Mesendoderm (in vitro differentiated cells): ENCODE measurements at regions not wholly inside any gene's neighbourhood (a gene's known extent, or its start where the extent isn't known, plus 50 kb on each side); places are given as distances from the start of the nearest gene placed in this dataset.

Experiments
- DNase-seq: peaks from one replicate; pipeline ENCODE4 v3.0.0; 2013
- H2AK5ac ChIP-seq: 2 replicates; pipeline ENCODE4 v1.6.1; 2013; ENCODE audit warnings: low read length, inconsistent platforms
- H2BK120ac ChIP-seq: 2 replicates; pipeline ENCODE4 v1.6.1; 2013; ENCODE audit warnings: low read depth, mild to moderate bottlenecking, low read length, moderate library complexity, mixed read lengths
- H2BK15ac ChIP-seq: replicated peaks from 2 replicates; pipeline ENCODE4 v1.6.1; 2013; ENCODE audit warnings: low read depth, mild to moderate bottlenecking, moderate library complexity
- H2BK5ac ChIP-seq: 2 replicates; pipeline ENCODE4 v1.6.1; 2013; ENCODE audit warnings: low read length, inconsistent platforms
- H3K18ac ChIP-seq: 2 replicates; pipeline ENCODE4 v1.6.1; 2013; ENCODE audit warnings: mild to moderate bottlenecking, low read length, mixed read lengths
- H3K23ac ChIP-seq: one replicate; pipeline ENCODE4 v1.6.1; 2013; ENCODE audit warnings: low read length
- H3K27ac ChIP-seq: 2 replicates; pipeline ENCODE4 v1.5.1; 2013; ENCODE audit warnings: low read depth, mild to moderate bottlenecking, inconsistent platforms, low read length, moderate library complexity
- H3K27me3 ChIP-seq: 2 replicates; pipeline ENCODE4 v1.6.1; 2013; ENCODE audit warnings: low read length, control low read depth, mild to moderate bottlenecking, inconsistent platforms; ENCODE audit not compliant: insufficient read depth, poor library complexity
- H3K36me3 ChIP-seq: 2 replicates; pipeline ENCODE4 v1.6.1; 2013; ENCODE audit warnings: low read length, inconsistent platforms; ENCODE audit not compliant: control insufficient read depth, insufficient read depth
- H3K4ac ChIP-seq: one replicate; pipeline ENCODE4 v1.6.1; 2013; ENCODE audit warnings: low read depth, mild to moderate bottlenecking, low read length, moderate library complexity
- H3K4me1 ChIP-seq: 2 replicates; pipeline ENCODE4 v1.6.1; 2013; ENCODE audit warnings: low read depth, low read length, inconsistent platforms; ENCODE audit not compliant: control insufficient read depth
- H3K4me2 ChIP-seq: 2 replicates; pipeline ENCODE4 v1.6.1; 2013; ENCODE audit warnings: low read length
- H3K4me3 ChIP-seq: 2 replicates; pipeline ENCODE4 v1.5.1; 2013; ENCODE audit warnings: mild to moderate bottlenecking, low read length
- H3K56ac ChIP-seq: one replicate; pipeline ENCODE4 v1.6.1; 2013; ENCODE audit warnings: low read length
- H3K79me1 ChIP-seq: 2 replicates; pipeline ENCODE4 v1.6.1; 2013; ENCODE audit warnings: low read length, inconsistent platforms
- H3K79me2 ChIP-seq: 2 replicates; pipeline ENCODE4 v1.6.1; 2013; ENCODE audit warnings: mild to moderate bottlenecking, low read length; ENCODE audit not compliant: control insufficient read depth, insufficient read depth
- H3K9ac ChIP-seq: 2 replicates; pipeline ENCODE4 v1.6.1; 2013; ENCODE audit warnings: low read length, inconsistent platforms
- H4K5ac ChIP-seq: one replicate; pipeline ENCODE4 v1.6.1; 2013; ENCODE audit warnings: low read length
- H4K8ac ChIP-seq: one replicate; pipeline ENCODE4 v1.6.1; 2013; ENCODE audit warnings: low read depth, mild to moderate bottlenecking, control low read depth, low read length, moderate library complexity
- WGBS: extraction: QIAGEN DNeasy Blood & Tissue Kit; methylation state at CpG from one replicate; pipeline ENCODE4 v1.1.7; 2013; ENCODE audit warnings: low lambda C conversion rate, missing lambda C conversion rate; ENCODE audit not compliant: insufficient coverage; ENCODE audit errors: extremely low coverage; 5-methylcytosine and 5-hydroxymethylcytosine counted together

DNA sequence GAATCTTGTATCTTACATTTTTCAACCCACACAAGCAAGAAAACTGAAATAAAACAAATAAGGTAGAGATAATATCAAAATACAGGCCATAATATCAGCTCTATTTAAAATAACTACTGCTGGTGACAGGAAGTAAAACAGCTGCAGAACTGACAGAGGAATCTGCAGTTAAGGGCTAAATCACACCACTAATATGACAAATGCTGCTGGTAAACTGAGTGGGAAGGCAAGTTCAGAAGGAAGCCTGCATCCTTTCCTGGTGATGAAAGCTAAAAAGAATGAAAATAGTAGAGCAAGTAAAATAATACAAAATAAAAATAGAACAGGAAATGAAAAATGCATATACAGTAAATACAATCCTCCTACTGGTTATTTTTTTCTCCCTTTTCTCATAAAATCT, 1293.7 kb upstream of the C9orf72 start:
- Histone ChIP-seq H2BK120ac (no peak overlapping the region), H3K4ac (no peak overlapping the region), H3K4me3 (no peak overlapping the region), H4K5ac (peak overlapping the region; percentile 15), H2AK5ac (no peak overlapping the region), H3K79me1 (no peaks in the 10 kb centered on the region), H3K4me2 (no peak overlapping the region), H3K27ac (no peak overlapping the region), H3K18ac (no peak overlapping the region), H3K56ac (no peak overlapping the region), H3K9ac (no peak overlapping the region), H2BK15ac (no peak overlapping the region), H3K79me2 (no peaks in the 10 kb centered on the region), H3K27me3 (no peaks in the 10 kb centered on the region), H3K36me3 (no peaks in the 10 kb centered on the region), H2BK5ac (no peak overlapping the region), H3K23ac (no peak overlapping the region), H4K8ac (no peak overlapping the region), H3K4me1 (no peaks in the 10 kb centered on the region)
- no peak for DNase-seq

DNA sequence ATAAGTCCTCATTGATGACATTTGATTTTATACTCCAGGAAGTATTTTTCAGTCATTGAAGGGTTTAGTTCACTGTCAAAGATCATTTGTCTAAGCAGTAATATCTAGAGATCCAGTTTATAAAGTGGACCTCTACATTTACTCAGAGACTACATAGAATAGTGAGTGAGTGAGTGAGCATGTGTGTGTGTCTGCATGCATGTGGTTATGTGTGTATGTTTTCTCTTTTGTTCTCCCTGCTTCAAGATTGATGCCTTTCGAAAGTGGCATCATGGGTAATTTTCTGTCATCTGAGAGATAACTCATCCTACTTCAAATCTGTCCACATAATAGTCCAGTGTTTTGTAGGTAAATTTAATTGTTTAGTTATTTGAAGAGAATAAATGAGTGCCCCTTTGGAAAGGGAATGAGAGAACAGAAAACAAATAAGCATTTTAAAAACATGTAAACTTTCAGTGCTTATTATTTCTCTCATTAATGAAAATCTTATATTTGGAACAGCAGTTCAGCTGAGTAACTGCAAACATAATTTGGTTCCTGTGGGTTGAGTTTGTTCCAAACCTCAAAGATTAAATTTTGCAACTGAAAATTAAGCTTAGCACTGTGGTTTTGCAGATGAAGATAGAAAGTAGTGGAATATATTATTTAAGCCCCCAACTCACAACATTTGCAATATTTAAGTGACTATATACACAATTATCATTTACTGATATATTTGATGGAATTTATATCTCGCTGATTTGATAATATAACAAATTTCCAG, 1295.1 kb upstream of the C9orf72 start:
- no peak for DNase-seq
- no peak overlapping the region for H3K23ac ChIP-seq
- H3K4me1 ChIP-seq: no peaks in the 10 kb centered on the region
- H2BK120ac ChIP-seq: no peak overlapping the region
- H3K18ac ChIP-seq: no peak overlapping the region
- H3K27ac ChIP-seq: no peak overlapping the region
- no peak overlapping the region for H4K5ac ChIP-seq
- H3K9ac ChIP-seq: no peak overlapping the region
- H2BK15ac ChIP-seq: no peak overlapping the region
- WGBS: no CpG with 5 or more reads among the region's 2 CpGs
- H3K4me2 ChIP-seq: no peak overlapping the region
- no peaks in the 10 kb centered on the region for H3K79me2 ChIP-seq
- H4K8ac ChIP-seq: no peak overlapping the region
- H2AK5ac ChIP-seq: no peak overlapping the region
- no peaks in the 10 kb centered on the region for H3K79me1 ChIP-seq
- no peak overlapping the region for H2BK5ac ChIP-seq
- H3K4me3 ChIP-seq: no peak overlapping the region
- H3K36me3 ChIP-seq: no peaks in the 10 kb centered on the region
- no peak overlapping the region for H3K56ac ChIP-seq
- H3K4ac ChIP-seq: no peak overlapping the region
- H3K27me3 ChIP-seq: no peaks in the 10 kb centered on the region

DNA sequence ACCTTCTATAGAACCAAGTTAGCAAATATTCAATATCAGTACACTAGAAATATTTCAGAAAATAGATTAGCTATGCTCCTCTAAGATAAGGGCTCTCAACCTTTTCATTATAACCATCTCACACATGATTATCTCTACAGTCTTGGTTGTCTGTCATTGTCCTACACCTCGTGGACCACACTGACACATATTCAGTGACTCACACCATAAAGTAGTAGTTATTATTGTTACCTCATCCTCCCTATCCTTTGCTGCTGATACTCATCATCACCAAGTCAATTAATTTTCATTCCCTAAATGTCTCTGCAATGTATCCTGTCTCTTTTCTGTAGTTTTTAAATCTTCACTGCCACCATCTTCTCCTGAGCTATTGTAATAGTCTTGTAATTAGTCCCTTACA, 1309.2 kb upstream of the C9orf72 start:
- H3K27me3 ChIP-seq: no peaks in the 10 kb centered on the region
- H3K4ac ChIP-seq: no peak overlapping the region
- H3K79me2 ChIP-seq: no peaks in the 10 kb centered on the region
- no peak overlapping the region for H2AK5ac ChIP-seq
- no peak overlapping the region for H4K5ac ChIP-seq
- H3K9ac ChIP-seq: no peak overlapping the region
- H3K4me3 ChIP-seq: no peak overlapping the region
- H3K56ac ChIP-seq: no peak overlapping the region
- no peak overlapping the region for H2BK120ac ChIP-seq
- DNase-seq: no peak
- no peaks in the 10 kb centered on the region for H3K36me3 ChIP-seq
- no peaks in the 10 kb centered on the region for H3K4me1 ChIP-seq
- H3K4me2 ChIP-seq: no peak overlapping the region
- H3K27ac ChIP-seq: no peak overlapping the region
- no peak overlapping the region for H2BK15ac ChIP-seq
- H4K8ac ChIP-seq: no peak overlapping the region
- H3K23ac ChIP-seq: no peak overlapping the region
- H2BK5ac ChIP-seq: no peak overlapping the region
- WGBS: no CpG with 5 or more reads among the region's 1 CpG
- H3K79me1 ChIP-seq: no peaks in the 10 kb centered on the region
- H3K18ac ChIP-seq: no peak overlapping the region

DNA sequence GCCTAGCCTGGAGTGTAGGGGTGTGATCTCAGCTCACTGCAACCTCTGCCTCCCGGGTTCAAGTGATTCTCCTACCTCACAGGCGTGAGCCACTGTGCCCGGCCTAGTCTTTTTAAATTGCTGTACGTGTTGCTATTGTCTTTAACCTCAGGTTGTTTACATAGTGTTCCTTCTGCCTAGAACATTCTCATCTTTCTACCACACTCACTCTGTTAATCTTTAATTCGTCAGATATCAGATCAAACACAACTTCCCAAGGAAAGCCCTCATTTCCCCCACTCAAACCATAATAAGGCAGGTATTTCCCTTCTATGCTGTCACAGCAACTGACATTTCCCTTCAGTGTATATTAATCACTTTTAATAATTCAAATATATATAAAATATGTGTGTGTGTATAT, 1310.0 kb upstream of the C9orf72 start:
- no CpG with 5 or more reads among the region's 5 CpGs for WGBS
- no peaks in the 10 kb centered on the region for H3K4me1 ChIP-seq
- H3K18ac ChIP-seq: no peak overlapping the region
- no peak overlapping the region for H2AK5ac ChIP-seq
- no peak overlapping the region for H3K23ac ChIP-seq
- no peak overlapping the region for H2BK5ac ChIP-seq
- no peak overlapping the region for H4K5ac ChIP-seq
- no peak overlapping the region for H2BK120ac ChIP-seq
- H3K27ac ChIP-seq: no peak overlapping the region
- H2BK15ac ChIP-seq: no peak overlapping the region
- no peaks in the 10 kb centered on the region for H3K79me1 ChIP-seq
- H3K36me3 ChIP-seq: no peaks in the 10 kb centered on the region
- no peaks in the 10 kb centered on the region for H3K27me3 ChIP-seq
- no peaks in the 10 kb centered on the region for H3K79me2 ChIP-seq
- H3K4me3 ChIP-seq: no peak overlapping the region
- no peak overlapping the region for H4K8ac ChIP-seq
- no peak overlapping the region for H3K4me2 ChIP-seq
- H3K4ac ChIP-seq: no peak overlapping the region
- no peak overlapping the region for H3K9ac ChIP-seq
- no peak for DNase-seq
- H3K56ac ChIP-seq: no peak overlapping the region

DNA sequence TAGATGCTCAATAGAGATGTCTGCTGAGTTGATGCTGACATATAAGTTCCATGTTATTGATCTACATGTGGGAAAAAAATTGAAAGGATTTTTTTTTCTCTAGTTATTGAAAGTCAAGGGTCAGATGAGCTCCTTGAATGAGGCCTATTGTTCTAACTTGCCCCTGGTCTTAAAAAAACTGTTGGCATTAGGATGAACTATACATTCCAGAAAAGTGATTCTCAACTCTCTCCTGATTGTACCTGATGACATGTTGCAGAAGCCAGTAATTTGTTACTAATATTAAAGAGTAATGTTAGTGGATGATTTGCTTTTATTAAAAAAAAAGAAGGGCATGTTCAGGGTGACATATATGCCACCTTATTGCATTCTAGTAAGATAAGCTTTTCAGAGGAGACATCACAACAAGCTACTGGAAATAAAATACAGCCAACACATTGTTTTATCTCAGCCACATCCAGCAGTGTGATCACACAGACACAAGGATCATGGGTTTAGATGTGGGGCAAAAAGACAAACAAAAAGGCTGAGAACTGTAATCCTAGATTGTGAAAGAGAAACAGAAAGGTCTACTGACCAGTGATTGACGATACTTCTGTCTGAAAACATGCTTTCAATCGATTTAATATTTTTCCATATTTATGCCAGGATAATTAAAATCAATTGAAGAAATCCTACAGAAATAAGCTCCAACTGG, 1314.1 kb upstream of the C9orf72 start:
- Histone ChIP-seq H3K79me1 (no peaks in the 10 kb centered on the region), H3K27me3 (no peaks in the 10 kb centered on the region), H2BK120ac (no peak overlapping the region), H3K23ac (no peak overlapping the region), H3K4ac (no peak overlapping the region), H3K4me1 (no peaks in the 10 kb centered on the region), H4K8ac (no peak overlapping the region), H3K56ac (no peak overlapping the region), H2AK5ac (no peak overlapping the region), H3K18ac (no peak overlapping the region), H3K27ac (no peak overlapping the region), H3K4me3 (no peak overlapping the region), H3K4me2 (no peak overlapping the region), H3K9ac (no peak overlapping the region), H3K36me3 (no peaks in the 10 kb centered on the region), H2BK15ac (no peak overlapping the region), H3K79me2 (no peaks in the 10 kb centered on the region), H2BK5ac (no peak overlapping the region), H4K5ac (no peak overlapping the region)
- no CpG with 5 or more reads among the region's 2 CpGs for WGBS
- no peak for DNase-seq

DNA sequence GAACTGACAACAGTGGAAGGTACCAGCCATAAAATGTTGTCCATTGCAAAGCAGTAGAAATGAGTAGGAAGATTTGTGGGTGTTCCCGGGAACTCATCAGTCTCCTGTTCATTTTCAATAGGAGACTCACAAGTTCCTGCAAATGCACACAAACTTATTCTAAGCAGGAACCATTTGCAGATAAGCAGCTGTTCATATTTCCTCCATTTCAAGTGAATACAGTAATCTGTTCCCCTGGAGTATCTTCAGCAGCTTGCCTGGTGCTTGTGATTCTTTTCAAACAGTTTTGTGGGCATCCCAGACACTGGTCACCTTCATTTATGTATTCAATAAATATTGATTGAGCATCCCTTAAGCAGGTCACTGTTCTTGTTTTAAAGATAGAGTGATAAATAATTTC, 1315.5 kb upstream of the C9orf72 start:
- no CpG with 5 or more reads among the region's 1 CpG for WGBS
- H2BK15ac ChIP-seq: no peak overlapping the region
- DNase-seq: no peak
- H3K79me2 ChIP-seq: no peaks in the 10 kb centered on the region
- H4K5ac ChIP-seq: no peak overlapping the region
- H3K79me1 ChIP-seq: no peaks in the 10 kb centered on the region
- no peaks in the 10 kb centered on the region for H3K4me1 ChIP-seq
- no peaks in the 10 kb centered on the region for H3K27me3 ChIP-seq
- no peak overlapping the region for H2BK120ac ChIP-seq
- no peak overlapping the region for H3K4me3 ChIP-seq
- no peak overlapping the region for H3K23ac ChIP-seq
- H3K4me2 ChIP-seq: no peak overlapping the region
- H2BK5ac ChIP-seq: no peak overlapping the region
- no peak overlapping the region for H3K18ac ChIP-seq
- no peak overlapping the region for H3K9ac ChIP-seq
- H3K27ac ChIP-seq: no peak overlapping the region
- H3K56ac ChIP-seq: no peak overlapping the region
- H3K4ac ChIP-seq: no peak overlapping the region
- H4K8ac ChIP-seq: no peak overlapping the region
- H3K36me3 ChIP-seq: no peaks in the 10 kb centered on the region
- no peak overlapping the region for H2AK5ac ChIP-seq
